Bronchial epithelial cell (primary cell): ENCODE measurements at regions not wholly inside any gene's neighbourhood (a gene's known extent, or its start where the extent isn't known, plus 50 kb on each side); places are given as distances from the start of the nearest gene placed in this dataset.
A peak's percentile ranks its signal among the peaks of the same experiment; 100 is the strongest.

Experiments used
- DNase-seq: peaks from one replicate; pipeline ENCODE4 v3.0.0-alpha.2; 2010; ENCODE audit warnings: low read depth
- FAIRE-seq: peaks from 2 replicates; lab custom pipeline; 2011; peaks lifted over from hg19 to GRCh38; lab: Jason Lieb, UNC
- H3K27me3 ChIP-seq: 2 replicates; pipeline ENCODE4 v1.5.1; 2011; ENCODE audit warnings: low read length; ENCODE audit not compliant: control insufficient read depth, insufficient read depth
- H3K36me3 ChIP-seq: 2 replicates; pipeline ENCODE4 v1.5.1; 2011; ENCODE audit warnings: low read length; ENCODE audit not compliant: control insufficient read depth, insufficient read depth
- H3K4me3 ChIP-seq: 2 replicates; pipeline ENCODE4 v1.5.1; 2011; ENCODE audit warnings: mild to moderate bottlenecking, low read depth, low read length, control low read depth
- TF ChIP-seq, protein P1 (sequence below): IDR thresholded peaks from 2 replicates; pipeline ENCODE4 v1.5.1; 2011; ENCODE audit warnings: mild to moderate bottlenecking, moderate library complexity, low read length, control low read depth, inconsistent platforms; ENCODE audit not compliant: insufficient read depth, severe bottlenecking

GRCh38 chr12:98229540-98229924 is 285.9 kb upstream of the TMPO start:
- Histone ChIP-seq H3K27me3 (no peaks in the 10 kb centered on the region), H3K36me3 (no peaks in the 10 kb centered on the region), H3K4me3 (no peak overlapping the region)
- TF ChIP-seq, protein P1, sequence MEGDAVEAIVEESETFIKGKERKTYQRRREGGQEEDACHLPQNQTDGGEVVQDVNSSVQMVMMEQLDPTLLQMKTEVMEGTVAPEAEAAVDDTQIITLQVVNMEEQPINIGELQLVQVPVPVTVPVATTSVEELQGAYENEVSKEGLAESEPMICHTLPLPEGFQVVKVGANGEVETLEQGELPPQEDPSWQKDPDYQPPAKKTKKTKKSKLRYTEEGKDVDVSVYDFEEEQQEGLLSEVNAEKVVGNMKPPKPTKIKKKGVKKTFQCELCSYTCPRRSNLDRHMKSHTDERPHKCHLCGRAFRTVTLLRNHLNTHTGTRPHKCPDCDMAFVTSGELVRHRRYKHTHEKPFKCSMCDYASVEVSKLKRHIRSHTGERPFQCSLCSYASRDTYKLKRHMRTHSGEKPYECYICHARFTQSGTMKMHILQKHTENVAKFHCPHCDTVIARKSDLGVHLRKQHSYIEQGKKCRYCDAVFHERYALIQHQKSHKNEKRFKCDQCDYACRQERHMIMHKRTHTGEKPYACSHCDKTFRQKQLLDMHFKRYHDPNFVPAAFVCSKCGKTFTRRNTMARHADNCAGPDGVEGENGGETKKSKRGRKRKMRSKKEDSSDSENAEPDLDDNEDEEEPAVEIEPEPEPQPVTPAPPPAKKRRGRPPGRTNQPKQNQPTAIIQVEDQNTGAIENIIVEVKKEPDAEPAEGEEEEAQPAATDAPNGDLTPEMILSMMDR = no peak
- no peak for DNase-seq
- FAIRE-seq = no peak

DNA sequence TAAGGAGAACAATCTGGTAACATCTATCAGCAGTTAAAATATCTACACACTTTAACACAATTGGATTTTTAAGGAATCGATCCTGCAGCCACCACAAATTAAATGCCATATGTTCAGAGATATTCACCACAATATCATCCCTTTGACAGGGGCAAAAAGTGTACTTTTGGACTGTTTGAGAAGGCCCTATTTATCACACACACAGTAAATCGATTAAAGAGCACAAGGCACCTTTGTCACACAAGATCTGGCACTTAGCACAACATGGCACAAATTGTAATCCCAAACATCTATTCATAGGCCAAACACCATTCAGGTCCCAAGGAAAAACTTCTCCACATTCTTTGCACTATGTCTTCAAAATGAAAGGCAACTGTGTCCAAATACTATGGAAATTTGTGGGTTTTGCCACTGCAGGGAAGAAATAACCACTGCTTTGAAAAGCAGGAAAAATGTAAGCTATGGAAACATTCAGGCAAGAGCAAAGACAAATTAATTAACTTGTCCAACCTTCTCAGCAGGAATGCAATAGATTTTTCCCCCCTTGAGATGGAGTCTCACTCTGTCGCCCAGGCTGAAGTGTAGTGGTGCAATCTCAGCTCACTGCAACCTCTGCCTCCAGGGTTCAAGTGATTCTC is 282.5 kb upstream of the TMPO start:
- TF ChIP-seq, protein P1 = no peak
- no peak for FAIRE-seq
- H3K36me3 ChIP-seq = no peaks in the 10 kb centered on the region
- H3K27me3 ChIP-seq = no peaks in the 10 kb centered on the region
- DNase-seq = no peak
- no peak overlapping the region for H3K4me3 ChIP-seq

DNA sequence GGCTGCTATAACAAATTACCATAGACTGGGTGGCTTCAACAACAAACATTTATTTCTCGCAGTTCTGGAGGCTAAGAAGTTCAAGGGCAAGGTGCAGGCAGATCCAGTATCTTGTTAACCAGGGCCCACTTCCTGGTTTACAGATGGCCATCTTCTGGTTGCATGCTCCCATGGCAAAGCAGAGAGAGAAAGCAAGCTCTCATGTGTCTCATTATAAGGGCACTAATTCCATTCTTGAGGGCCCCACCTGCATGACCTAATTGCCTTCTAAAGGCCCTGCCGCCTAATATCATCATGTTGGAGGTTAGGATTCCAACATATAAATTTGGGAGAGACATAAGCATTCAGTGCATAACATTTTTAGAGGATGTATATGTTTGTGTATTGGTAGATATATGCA is 280.1 kb upstream of the TMPO start:
- TF ChIP-seq, protein P1 = no peak
- FAIRE-seq (no peak), DNase-seq (no peak)
- Histone ChIP-seq H3K4me3 (no peak overlapping the region), H3K36me3 (no peaks in the 10 kb centered on the region), H3K27me3 (no peaks in the 10 kb centered on the region)

DNA sequence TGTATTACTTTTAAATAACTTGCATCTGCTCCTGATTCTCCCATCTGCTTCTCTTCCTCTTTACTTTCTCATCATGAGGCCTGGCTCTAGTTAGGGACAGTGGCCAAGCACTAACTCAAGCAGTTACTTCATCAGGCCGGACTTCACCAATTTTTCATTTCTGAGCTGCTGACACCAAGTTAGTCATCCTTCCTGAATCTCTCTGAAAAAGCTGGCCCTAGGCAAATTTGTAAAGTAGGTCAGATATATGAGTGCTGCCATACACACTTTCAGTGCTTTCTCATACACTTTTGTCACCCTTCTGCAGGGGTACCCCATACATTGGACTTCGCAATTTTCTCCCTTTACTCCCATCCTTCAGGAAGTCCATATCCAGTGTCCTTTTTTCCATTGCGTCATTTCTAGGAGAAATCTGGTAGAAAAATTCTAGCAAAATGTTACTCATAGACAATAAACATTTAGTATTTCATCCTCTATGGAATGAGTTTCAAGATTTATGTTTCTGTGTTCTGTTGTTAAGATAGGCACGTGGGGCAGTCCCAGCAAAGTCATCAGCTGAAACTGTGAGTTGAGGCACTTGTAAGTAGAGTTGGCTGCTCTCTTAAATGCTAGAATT is 276.8 kb upstream of the TMPO start:
- H3K4me3 ChIP-seq = no peak overlapping the region
- no peaks in the 10 kb centered on the region for H3K27me3 ChIP-seq
- TF ChIP-seq, protein P1 = no peak
- DNase-seq = peak; percentile 39
- H3K36me3 ChIP-seq = no peaks in the 10 kb centered on the region
- no peak for FAIRE-seq

GRCh38 chr12:98243190-98243589 is 272.2 kb upstream of the TMPO start:
- FAIRE-seq (no peak), DNase-seq (no peak)
- TF ChIP-seq, protein P1 = no peak
- Histone ChIP-seq H3K36me3 (no peaks in the 10 kb centered on the region), H3K27me3 (no peaks in the 10 kb centered on the region), H3K4me3 (no peak overlapping the region)
